Fibroblast of lung (primary cell): ENCODE measurements at regions not wholly inside any gene's neighbourhood (a gene's known extent, or its start where the extent isn't known, plus 50 kb on each side); places are given as distances from the start of the nearest gene placed in this dataset.

Source experiments
- DNase-seq, 2 donors: peaks; one replicate each; pipeline versions ENCODE4 v3.0.0 to v3.0.0-alpha.2; 2010; ENCODE audit warnings: low read depth in 2 of 2
- H2AFZ ChIP-seq: 2 replicates; pipeline ENCODE4 v1.5.1; 2012; ENCODE audit warnings: low read length, control low read depth, inconsistent platforms
- H3K27ac ChIP-seq: 2 replicates; pipeline ENCODE4 v1.5.1; 2011; ENCODE audit warnings: low read length, control low read depth; ENCODE audit not compliant: insufficient read depth
- H3K27me3 ChIP-seq: 2 replicates; pipeline ENCODE4 v1.5.1; 2011; ENCODE audit warnings: mild to moderate bottlenecking, low read length; ENCODE audit not compliant: control insufficient read depth, insufficient read depth
- H3K36me3 ChIP-seq: 2 replicates; pipeline ENCODE4 v1.5.1; 2011; ENCODE audit warnings: low read length; ENCODE audit not compliant: control insufficient read depth, insufficient read depth
- H3K4me1 ChIP-seq: 2 replicates; pipeline ENCODE4 v1.5.1; 2011; ENCODE audit warnings: low read length; ENCODE audit not compliant: control insufficient read depth, insufficient read depth; ENCODE audit errors: extremely low read depth
- H3K4me2 ChIP-seq: 2 replicates; pipeline ENCODE4 v1.5.1; 2011; ENCODE audit warnings: low read length, control low read depth; ENCODE audit not compliant: insufficient read depth; ENCODE audit errors: extremely low read depth
- H3K4me3 ChIP-seq, 4 experiments: fragments of 200-600 bp in 1 of 4; sonication (generic) in 1 of 4; replicated peaks in 1 of 4; 2 replicates each; pipeline ENCODE4 v1.5.1; 2011 to 2016; ENCODE audit warnings: low read length in 4 of 4, low read depth in 3 of 4, mild to moderate bottlenecking in 3 of 4, control low read depth in 2 of 4, inconsistent platforms in 1 of 4, mixed read lengths in 1 of 4; ENCODE audit not compliant: insufficient read depth in 1 of 4; ENCODE audit errors: control extremely low read depth in 1 of 4
- H3K79me2 ChIP-seq: 2 replicates; pipeline ENCODE4 v1.5.1; 2012; ENCODE audit warnings: mild to moderate bottlenecking, low read length, inconsistent platforms; ENCODE audit not compliant: control insufficient read depth, insufficient read depth
- H3K9ac ChIP-seq: 2 replicates; pipeline ENCODE4 v1.5.1; 2011; ENCODE audit warnings: mild to moderate bottlenecking, low read length, control low read depth; ENCODE audit not compliant: insufficient read depth
- H3K9me3 ChIP-seq: 2 replicates; pipeline ENCODE4 v1.5.1; 2012; ENCODE audit warnings: low read depth, low read length; ENCODE audit not compliant: control insufficient read depth, insufficient read depth
- H4K20me1 ChIP-seq: 2 replicates; pipeline ENCODE4 v1.5.1; 2011; ENCODE audit warnings: low read length; ENCODE audit not compliant: control insufficient read depth, insufficient read depth; ENCODE audit errors: extremely low read depth
- EZH2 ChIP-seq: IDR thresholded peaks from 2 replicates; pipeline ENCODE4 v1.5.1; 2012; ENCODE audit warnings: low read length, control low read depth, mild to moderate bottlenecking; ENCODE audit errors: missing control alignments
- TF ChIP-seq, protein P1 (sequence below), 2 donors: IDR thresholded peaks in 1 of 2; conservative IDR thresholded peaks in 1 of 2; 1 replicate in 1 of 2; 2 replicates in 1 of 2; pipeline ENCODE4 v1.5.1; 2011 to 2012; ENCODE audit warnings: low read length in 2 of 2, control low read depth in 1 of 2, inconsistent platforms in 1 of 2, low read depth in 1 of 2, mild to moderate bottlenecking in 1 of 2

DNA sequence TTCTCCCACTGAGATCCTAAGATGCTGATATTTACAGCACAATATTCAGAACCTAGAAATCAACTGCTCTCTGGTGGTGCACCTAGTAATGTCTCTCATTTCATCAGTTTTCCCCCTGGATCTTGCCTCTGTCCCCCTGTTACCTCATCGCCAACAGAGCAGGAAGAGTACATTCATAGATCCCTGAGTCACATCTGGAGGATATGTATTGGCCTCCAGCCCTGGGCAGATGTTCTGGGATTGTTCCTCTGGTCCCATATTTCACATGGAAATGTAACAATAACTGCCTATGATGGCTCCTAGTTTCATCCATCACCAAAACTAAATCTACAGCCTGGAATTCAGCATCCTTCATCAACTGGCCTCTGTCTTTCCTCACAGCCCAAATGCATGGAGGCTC, 278.8 kb upstream of the SLC14A2 start:
- H3K9me3 ChIP-seq, result no peaks in the 10 kb centered on the region
- H3K4me1 ChIP-seq, result no peaks in the 10 kb centered on the region
- no peak overlapping the region for H3K9ac ChIP-seq
- no peaks in the 10 kb centered on the region for H3K27me3 ChIP-seq
- no peak overlapping the region for H3K4me3 ChIP-seq
- no peak overlapping the region for H2AFZ ChIP-seq
- TF ChIP-seq, protein P1, sequence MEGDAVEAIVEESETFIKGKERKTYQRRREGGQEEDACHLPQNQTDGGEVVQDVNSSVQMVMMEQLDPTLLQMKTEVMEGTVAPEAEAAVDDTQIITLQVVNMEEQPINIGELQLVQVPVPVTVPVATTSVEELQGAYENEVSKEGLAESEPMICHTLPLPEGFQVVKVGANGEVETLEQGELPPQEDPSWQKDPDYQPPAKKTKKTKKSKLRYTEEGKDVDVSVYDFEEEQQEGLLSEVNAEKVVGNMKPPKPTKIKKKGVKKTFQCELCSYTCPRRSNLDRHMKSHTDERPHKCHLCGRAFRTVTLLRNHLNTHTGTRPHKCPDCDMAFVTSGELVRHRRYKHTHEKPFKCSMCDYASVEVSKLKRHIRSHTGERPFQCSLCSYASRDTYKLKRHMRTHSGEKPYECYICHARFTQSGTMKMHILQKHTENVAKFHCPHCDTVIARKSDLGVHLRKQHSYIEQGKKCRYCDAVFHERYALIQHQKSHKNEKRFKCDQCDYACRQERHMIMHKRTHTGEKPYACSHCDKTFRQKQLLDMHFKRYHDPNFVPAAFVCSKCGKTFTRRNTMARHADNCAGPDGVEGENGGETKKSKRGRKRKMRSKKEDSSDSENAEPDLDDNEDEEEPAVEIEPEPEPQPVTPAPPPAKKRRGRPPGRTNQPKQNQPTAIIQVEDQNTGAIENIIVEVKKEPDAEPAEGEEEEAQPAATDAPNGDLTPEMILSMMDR (conservative IDR thresholded peaks at IDR 0.05 in 1 of 2, IDR thresholded peaks at IDR 0.05 in 1 of 2; ENCODE audit: low read depth in 1 of 2, low read length in 2 of 2), result no peak
- no peak for TF ChIP-seq EZH2
- no peaks in the 10 kb centered on the region for H3K36me3 ChIP-seq
- H3K4me2 ChIP-seq, result no peak overlapping the region
- no peaks in the 10 kb centered on the region for H4K20me1 ChIP-seq
- H3K79me2 ChIP-seq, result no peaks in the 10 kb centered on the region
- H3K27ac ChIP-seq, result no peak overlapping the region
- no peak for DNase-seq

DNA sequence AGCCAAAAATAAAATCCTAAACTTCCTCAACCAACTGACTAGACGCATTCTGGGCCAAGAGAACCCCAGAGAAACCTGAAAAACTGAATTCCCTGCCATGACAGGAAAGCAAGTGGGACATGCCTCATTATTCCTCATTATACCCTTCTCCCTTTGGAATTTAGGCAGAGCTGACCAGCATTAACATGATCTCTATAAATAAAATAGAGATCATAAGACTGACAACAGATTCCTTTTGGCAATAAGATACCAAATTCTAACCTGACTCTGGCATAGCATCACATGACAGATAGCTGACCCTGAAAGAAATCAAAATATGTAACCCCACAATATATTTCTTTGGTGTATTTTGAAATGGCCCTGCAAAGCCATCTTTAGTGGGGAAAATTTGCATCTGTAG, 277.8 kb upstream of the SLC14A2 start:
- Histone ChIP-seq H3K27ac (no peak overlapping the region), H3K9ac (no peak overlapping the region), H3K79me2 (no peaks in the 10 kb centered on the region), H4K20me1 (no peaks in the 10 kb centered on the region), H3K36me3 (no peaks in the 10 kb centered on the region), H3K9me3 (no peaks in the 10 kb centered on the region), H3K4me2 (no peak overlapping the region), H3K4me3 (no peak overlapping the region), H3K27me3 (no peaks in the 10 kb centered on the region), H2AFZ (no peak overlapping the region), H3K4me1 (no peaks in the 10 kb centered on the region)
- no peak for DNase-seq
- TF ChIP-seq EZH2, result no peak
- TF ChIP-seq, protein P1 (conservative IDR thresholded peaks at IDR 0.05 in 1 of 2, IDR thresholded peaks at IDR 0.05 in 1 of 2; ENCODE audit: low read depth in 1 of 2, low read length in 2 of 2), result no peak

DNA sequence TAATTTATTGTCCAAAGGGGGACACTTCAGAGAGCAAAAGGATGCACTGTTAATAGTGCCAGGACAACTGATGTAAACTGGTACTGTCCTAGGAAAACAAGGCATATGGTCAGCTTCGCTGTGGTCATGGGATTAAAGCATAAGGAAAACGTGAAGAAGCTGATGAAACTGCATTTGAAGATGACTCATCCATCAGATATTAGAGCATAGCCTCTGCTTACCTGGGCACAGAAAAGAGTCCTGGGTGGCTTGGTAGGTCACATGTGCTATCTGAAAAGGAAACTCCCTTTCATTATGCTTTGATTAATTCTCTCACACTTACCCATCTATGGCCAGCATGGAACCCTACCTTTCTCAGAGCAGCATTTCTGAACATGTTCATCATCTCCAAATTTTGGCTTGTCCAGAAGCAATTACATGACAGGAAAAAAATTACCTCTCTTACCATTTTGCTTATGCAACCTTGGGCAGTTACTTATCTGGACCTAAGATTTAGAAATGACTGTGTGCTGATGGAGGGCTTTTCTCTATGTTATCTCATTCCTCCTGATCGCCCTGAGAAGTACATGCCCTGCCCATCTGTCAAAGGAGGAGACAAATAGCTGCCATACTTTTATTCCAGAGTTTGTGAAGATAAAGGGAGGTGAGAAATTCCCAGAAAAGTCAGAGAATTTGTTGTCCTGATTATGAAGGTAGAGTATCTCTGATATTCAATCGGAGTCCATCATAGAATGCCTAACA, 275.3 kb upstream of the SLC14A2 start:
- Histone ChIP-seq H4K20me1 (no peaks in the 10 kb centered on the region), H3K4me2 (no peak overlapping the region), H3K9me3 (no peaks in the 10 kb centered on the region), H3K27me3 (no peaks in the 10 kb centered on the region), H3K4me3 (no peak overlapping the region), H3K36me3 (no peaks in the 10 kb centered on the region), H3K27ac (no peak overlapping the region), H2AFZ (no peak overlapping the region), H3K4me1 (no peaks in the 10 kb centered on the region), H3K79me2 (no peaks in the 10 kb centered on the region), H3K9ac (no peak overlapping the region)
- TF ChIP-seq EZH2, result no peak
- TF ChIP-seq, protein P1 (conservative IDR thresholded peaks at IDR 0.05 in 1 of 2, IDR thresholded peaks at IDR 0.05 in 1 of 2; ENCODE audit: low read depth in 1 of 2, low read length in 2 of 2), result no peak
- no peak for DNase-seq
